GM12801 (cell line): ENCODE measurements at regions not wholly inside any gene's neighbourhood (a gene's known extent, or its start where the extent isn't known, plus 50 kb on each side); places are given as distances from the start of the nearest gene placed in this dataset.

Experiments
- TF ChIP-seq, protein P1 (sequence below): IDR thresholded peaks from one replicate; pipeline ENCODE4 v1.5.1; 2011; ENCODE audit warnings: control low read depth; ENCODE audit not compliant: insufficient read length; ENCODE audit errors: extremely low read depth

DNA sequence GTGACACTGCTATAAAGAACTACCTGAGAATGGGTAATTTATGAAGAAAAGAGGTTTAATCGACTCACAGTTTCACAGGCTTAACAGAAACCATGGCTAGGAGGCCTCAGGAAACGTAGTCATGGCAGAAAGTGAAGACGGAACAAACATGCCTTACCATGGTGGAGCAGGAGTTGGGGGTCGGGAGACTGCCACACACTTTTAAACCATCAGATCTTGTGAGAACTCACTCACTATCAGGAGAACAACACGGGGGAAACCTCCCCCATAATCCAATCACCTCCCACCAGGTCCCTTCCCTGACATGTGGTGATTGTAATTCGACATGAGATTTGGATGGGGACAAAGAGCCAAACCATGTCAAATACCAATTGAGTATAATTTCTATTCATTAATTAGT, 2392.6 kb upstream of the C9orf72 start:
- TF ChIP-seq, protein P1, sequence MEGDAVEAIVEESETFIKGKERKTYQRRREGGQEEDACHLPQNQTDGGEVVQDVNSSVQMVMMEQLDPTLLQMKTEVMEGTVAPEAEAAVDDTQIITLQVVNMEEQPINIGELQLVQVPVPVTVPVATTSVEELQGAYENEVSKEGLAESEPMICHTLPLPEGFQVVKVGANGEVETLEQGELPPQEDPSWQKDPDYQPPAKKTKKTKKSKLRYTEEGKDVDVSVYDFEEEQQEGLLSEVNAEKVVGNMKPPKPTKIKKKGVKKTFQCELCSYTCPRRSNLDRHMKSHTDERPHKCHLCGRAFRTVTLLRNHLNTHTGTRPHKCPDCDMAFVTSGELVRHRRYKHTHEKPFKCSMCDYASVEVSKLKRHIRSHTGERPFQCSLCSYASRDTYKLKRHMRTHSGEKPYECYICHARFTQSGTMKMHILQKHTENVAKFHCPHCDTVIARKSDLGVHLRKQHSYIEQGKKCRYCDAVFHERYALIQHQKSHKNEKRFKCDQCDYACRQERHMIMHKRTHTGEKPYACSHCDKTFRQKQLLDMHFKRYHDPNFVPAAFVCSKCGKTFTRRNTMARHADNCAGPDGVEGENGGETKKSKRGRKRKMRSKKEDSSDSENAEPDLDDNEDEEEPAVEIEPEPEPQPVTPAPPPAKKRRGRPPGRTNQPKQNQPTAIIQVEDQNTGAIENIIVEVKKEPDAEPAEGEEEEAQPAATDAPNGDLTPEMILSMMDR: no peak

DNA sequence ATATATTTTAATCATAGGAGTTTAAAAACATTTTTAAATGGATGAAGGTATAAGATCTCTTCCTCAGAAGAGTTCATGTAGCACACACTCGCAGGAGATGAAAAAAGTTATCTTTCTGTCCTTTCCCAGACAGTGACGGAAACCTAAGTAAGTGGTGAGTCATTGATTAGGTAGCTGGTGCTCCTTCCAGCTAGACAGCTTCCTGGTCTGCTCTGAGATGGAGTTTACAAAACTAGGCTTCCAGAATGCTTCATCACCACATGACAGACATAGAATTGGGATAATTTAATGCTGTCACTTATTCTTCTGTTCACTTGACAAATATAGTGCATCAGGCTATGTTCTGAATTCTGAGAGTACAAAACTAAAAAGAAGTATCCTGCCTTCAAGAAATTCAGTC, 2393.0 kb upstream of the C9orf72 start:
- TF ChIP-seq, protein P1: no peak

DNA sequence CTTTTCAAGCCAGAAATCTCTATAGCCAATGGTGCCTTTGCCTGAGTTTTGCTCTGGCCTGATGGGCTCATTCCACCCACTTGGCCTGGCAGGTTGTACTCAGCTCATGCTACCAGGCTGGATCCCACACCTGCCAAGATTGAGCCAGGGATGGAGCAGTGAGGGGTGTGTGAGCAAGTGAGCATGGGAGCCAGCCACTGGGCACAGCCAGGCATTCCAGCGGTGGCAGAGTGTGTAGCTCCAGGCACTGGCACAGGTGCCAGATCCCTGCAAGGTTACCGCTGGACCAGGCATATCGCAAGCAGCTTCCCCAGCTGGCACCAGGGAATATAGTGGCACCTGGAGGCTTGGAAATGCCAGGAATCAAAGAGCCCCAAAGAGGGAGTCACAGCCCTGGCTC, 2395.6 kb upstream of the C9orf72 start:
- TF ChIP-seq, protein P1: no peak

DNA sequence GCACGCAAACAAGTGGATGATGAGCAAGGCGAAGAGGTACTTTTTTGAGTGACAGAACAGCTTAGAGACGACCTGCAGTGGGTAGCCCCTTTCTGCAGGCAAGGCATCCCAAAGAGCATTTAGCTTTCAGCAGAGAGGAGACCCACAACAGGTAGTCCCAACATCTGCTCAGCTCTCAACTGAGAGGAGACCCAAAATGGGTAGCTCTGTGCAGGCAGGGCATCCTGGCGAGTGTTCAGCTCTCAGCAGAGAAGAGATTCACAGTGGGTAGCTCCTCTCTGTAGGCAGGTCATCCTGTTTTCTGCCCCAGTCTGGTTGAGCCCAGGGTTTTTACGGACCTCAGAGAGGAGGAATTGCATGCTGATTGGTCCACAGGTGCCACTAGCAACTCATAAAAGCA, 2396.1 kb upstream of the C9orf72 start:
- TF ChIP-seq, protein P1: no peak

DNA sequence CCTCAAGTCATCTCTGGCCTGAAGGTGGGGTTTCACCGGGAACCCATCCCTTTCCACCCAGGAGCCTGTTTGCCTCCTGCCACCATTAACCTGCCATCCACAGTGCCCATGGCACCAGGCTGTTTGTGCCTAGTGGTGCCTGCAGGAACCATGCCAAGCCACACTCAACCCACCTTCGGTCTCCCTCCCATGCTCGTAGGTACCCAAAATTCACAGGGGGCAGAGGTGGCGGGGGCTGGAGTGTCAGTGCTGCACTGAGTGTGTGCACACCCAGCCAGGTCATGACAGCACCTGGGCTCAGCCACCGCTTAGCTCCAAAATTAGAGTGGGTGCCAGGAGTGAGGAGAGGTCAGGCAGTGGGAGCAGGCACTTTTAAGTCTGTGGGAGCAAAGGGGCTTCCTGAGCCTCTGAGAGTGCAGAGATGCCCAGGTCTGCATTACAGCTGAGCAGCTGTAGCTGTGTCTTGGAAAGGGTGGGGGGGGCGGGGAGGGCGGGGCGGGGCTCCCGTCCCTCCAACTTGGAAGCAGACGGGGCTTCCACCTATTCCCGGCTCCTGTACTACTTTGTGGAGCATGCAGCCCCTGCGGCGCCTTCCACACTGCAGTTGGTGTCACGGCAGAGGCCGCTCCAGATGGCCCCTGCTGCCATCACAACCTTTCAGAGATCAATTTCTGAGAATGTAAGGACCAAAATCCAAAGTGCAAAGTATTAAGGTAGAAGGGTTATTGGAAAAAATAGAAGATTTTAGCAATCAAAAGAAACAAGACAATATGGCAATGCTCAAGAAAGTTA, 2396.8 kb upstream of the C9orf72 start:
- TF ChIP-seq, protein P1: no peak

DNA sequence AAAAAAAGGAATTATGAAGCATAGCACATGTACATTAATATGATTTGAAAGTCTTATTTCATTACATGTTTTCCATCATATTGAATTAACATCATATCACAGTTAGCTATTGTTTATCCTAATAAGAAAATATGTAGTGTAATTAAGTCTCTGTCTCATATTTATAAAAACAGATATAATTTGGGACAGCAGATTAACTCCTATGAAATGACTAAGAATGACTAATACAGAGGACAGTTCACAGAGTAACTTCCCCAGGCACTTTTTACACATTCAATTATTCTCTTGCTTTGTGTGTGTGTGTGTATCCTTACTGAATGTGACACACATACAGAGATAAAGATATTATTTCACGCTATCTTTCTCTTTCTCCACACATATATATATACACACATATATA, 2400.9 kb upstream of the C9orf72 start:
- TF ChIP-seq, protein P1: no peak

DNA sequence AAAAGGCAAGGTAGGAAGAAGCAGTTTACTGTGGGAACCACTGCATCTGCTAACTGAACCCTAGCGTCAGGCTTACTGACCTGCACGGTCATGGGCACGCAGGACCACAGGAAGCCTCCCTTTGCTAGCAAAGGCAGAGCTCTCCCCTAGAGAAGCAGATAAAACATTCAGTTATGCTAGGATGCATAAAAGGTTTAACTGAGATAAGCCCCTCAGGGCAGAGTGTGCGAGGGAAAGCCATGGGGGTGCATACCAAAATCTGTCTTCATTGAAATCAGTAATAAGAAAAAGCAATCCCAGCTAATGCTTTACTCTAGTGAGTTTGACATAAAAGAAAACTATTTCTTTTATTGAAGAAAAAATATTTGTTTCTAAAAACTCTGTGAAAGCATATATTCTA, 2403.7 kb upstream of the C9orf72 start:
- TF ChIP-seq, protein P1: no peak

DNA sequence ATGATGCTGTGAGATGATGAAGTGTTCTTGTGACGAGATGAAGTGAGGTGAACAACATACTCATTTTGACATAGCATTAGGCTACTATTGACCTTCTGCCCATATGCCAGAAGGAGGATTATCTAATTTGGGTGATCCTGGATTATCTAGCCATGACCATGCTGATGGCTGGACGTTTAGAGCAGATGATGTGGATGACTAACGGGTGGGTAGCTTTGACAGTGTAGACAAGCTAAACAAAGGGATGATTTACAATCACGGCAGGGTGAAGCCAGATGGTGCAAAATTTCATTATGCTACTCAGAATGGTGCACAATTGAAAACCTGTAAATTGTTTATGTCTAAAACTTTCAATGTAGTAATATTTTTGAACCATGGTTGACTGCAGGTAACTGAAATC, 2403.4 kb upstream of the ACO1 start:
- TF ChIP-seq, protein P1: no peak
